Activated CD4-positive, alpha-beta T cell treated with anti-CD3 and anti-CD28 coated beads, Interleukin-2, amount 10 ng/mL, durations not matched to agents 7 days and 5 days (primary cell): ENCODE measurements at regions not wholly inside any gene's neighbourhood (a gene's known extent, or its start where the extent isn't known, plus 50 kb on each side); places are given as distances from the start of the nearest gene placed in this dataset.

ENCODE experiments used
- CTCF ChIA-PET: fragments of 350-600 bp; sonication (Branson Sonifier 250); formaldehyde crosslinking; loops from one replicate; lab custom pipeline; 2021; ENCODE audit warnings: antibody characterized with exemption; lab: Charles Lee
- POLR2A ChIA-PET: fragments of 350-600 bp; sonication (Branson Sonifier 250); formaldehyde crosslinking; loops from one replicate; lab custom pipeline; 2021; ENCODE audit warnings: antibody characterized with exemption; lab: Charles Lee
- DNase-seq: peaks from one replicate; pipeline ENCODE4 v3.0.0-alpha.2; 2020
- H3K27ac Mint-ChIP-seq: one replicate; pipeline ENCODE4 v1.8.0; 2021; ENCODE audit warnings: mild to moderate bottlenecking, moderate library complexity, mixed read lengths
- H3K27me3 Mint-ChIP-seq: one replicate; pipeline ENCODE4 v1.8.0; 2021; ENCODE audit warnings: mixed read lengths
- H3K36me3 Mint-ChIP-seq: one replicate; pipeline ENCODE4 v1.8.0; 2021; ENCODE audit warnings: low read depth, mixed read lengths
- H3K4me1 Mint-ChIP-seq: one replicate; pipeline ENCODE4 v1.8.0; 2021; ENCODE audit warnings: mixed read lengths
- H3K4me3 Mint-ChIP-seq: one replicate; pipeline ENCODE4 v1.8.0; 2021; ENCODE audit warnings: mild to moderate bottlenecking, moderate library complexity, mixed read lengths
- H3K9me3 Mint-ChIP-seq: one replicate; pipeline ENCODE4 v1.8.0; 2021; ENCODE audit warnings: mixed read lengths

DNA sequence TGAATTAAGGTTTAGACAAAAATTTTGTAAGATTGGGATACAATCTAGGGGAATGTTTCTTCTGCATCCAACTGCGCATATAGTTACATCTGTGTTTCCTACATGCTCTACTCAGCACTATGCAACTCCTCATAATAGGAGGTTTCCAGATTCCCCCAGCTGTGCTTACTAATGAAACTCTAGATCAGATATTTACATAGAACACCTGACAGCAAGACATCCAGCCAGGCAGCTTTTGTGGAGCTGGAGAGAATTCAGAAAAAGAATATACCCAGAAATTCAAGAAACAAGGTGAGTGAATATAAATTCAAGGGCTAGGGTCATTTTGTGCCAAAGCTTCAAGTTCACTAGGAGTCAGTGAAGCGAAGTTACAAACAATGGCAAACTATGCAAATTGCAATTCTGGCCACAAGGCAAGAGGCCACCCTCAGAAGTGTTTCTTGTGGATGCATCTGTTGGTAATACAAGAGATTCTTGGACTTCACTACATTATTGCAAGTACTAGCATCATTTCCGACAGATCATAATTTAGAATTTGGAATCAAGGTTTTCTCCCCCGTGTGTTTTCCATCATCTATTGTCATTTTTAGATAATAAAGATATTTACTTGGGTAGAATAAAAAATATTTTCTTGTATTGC is 341.2 kb upstream of the NAV3 start:
- CTCF ChIA-PET, result no interaction called here

DNA sequence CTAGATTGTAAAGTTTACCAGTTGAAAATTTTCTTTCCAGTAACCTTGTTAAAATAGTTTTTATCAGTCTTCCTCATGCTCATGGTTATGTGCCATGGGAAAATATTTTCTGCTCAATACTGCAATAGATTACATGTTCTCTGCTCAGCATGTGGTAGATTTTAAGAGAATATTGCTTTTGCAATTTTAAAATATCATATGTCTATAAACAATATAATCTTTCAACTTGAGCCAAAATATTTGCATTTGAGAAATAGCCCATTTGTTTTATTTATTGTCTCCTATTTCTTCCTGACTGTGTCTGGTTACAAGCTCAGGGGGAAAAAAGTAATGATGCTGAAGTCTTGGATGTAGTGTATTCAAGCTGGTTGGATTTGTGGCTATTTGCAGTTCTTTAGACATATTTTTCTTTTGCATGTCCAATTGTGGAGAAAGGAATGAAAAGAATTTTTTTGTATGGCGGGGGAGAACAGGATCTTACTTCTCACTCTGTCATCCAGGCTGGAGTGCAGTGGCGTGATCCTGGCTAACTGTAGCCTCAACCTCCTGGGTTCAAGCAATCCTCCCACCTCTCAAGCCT is 342.6 kb upstream of the NAV3 start:
- no peak for DNase-seq

More for the DNA sequence above, 341.2 kb upstream of the NAV3 start:
- H3K4me1 Mint-ChIP-seq, result no peaks in the 10 kb centered on the region
- no peak overlapping the region for H3K27ac Mint-ChIP-seq
- DNase-seq, result no peak
- no peaks in the 10 kb centered on the region for H3K27me3 Mint-ChIP-seq
- H3K4me3 Mint-ChIP-seq, result no peak overlapping the region
- no peaks in the 10 kb centered on the region for H3K9me3 Mint-ChIP-seq
- H3K36me3 Mint-ChIP-seq, result no peaks in the 10 kb centered on the region
- POLR2A ChIA-PET, result no interaction called here

DNA sequence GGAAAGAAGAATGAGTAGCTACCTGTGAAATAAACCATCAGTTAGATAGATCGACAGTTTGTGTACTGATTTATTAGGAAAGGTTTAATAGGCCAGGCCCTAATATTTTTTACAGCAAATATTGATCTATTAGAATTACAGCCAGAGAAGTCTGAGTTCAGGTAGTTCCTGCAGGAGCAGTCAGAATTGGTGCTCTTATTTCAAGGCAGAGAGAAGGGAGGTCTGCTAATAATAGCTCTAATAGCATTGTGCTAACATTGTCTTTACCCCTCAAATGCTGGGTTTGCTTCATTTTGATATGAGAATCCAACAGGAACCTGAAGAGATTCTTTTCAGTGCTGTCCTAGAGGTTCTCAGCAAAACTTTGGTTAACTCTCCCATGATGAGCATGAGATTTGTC is 343.8 kb upstream of the NAV3 start:
- CTCF ChIA-PET, result no interaction called here
- H3K4me3 Mint-ChIP-seq, result no peak overlapping the region
- H3K27me3 Mint-ChIP-seq, result no peaks in the 10 kb centered on the region
- no peaks in the 10 kb centered on the region for H3K4me1 Mint-ChIP-seq
- POLR2A ChIA-PET, result no interaction called here
- H3K9me3 Mint-ChIP-seq, result no peaks in the 10 kb centered on the region
- no peak for DNase-seq
- no peaks in the 10 kb centered on the region for H3K36me3 Mint-ChIP-seq
- H3K27ac Mint-ChIP-seq, result no peak overlapping the region

More for the DNA sequence above, 342.6 kb upstream of the NAV3 start:
- no peaks in the 10 kb centered on the region for H3K9me3 Mint-ChIP-seq
- no peak overlapping the region for H3K27ac Mint-ChIP-seq
- ChIA-PET POLR2A (no interaction called here), CTCF (no interaction called here)
- no peaks in the 10 kb centered on the region for H3K4me1 Mint-ChIP-seq
- no peak overlapping the region for H3K4me3 Mint-ChIP-seq
- H3K27me3 Mint-ChIP-seq, result no peaks in the 10 kb centered on the region
- H3K36me3 Mint-ChIP-seq, result no peaks in the 10 kb centered on the region

DNA sequence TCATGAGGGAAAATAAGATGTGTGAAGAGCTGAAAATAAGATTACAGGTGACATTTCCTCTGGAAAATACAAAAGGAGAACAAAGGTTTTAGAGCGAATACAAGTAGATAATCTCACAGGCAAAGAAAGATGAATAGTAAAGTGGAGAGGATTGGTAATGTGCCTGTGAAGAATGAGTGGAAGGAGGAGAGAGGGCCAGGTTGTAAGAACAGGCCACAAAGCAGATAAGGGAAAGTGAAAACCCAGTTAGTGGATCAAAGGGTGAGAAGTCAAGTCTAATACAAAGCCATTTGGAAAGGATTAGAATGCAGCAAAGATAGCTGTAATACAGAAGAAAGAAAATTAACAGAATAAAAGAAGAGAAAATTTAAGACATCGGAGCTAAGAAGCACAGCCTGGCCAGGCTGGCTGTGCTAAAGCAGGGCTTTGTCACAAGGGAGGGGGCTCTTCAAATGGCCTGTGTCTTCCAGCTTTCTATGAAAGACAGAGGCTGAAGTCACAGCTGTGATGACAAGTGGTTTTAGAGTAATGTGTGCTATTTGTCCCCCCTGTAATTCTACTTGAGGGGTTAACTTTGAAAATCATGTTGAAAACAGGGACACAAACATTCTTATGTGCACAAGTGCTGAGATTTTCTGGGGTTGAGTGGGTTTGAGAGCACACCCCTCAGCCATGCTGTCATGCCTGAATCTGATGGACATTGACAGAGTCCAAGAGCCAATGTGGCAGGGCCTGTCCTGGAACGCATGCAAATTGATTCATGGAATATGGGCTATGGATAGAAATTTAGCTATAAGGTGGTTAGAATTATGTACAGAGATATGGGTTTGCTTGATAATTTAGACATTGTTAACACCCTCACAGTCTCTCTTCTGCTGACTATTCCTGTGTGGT is 344.5 kb upstream of the NAV3 start:
- Mint-ChIP-seq H3K9me3 (no peaks in the 10 kb centered on the region), H3K36me3 (no peaks in the 10 kb centered on the region), H3K4me3 (no peak overlapping the region), H3K4me1 (no peaks in the 10 kb centered on the region), H3K27ac (no peak overlapping the region), H3K27me3 (no peaks in the 10 kb centered on the region)
- ChIA-PET POLR2A (no interaction called here), CTCF (no interaction called here)
- no peak for DNase-seq

DNA sequence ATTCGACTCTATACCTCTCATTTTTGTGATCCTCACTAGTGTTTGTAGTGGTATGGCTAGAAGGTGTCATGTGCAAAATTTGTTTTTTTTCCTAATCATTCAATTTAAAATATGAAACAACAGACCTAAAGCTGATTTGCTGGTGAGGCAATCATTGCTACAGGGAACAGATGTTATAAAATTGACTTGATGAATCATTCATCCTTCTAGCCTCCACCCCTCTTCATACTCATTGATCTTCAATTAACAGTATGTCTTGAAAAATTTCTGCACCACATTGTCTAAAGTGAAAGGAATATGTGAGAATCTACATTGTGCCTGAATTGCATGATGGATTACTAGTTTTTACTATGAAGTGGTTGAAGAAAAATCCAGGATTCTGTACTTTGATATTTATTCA is 349.0 kb upstream of the NAV3 start:
- Mint-ChIP-seq H3K27ac (no peak overlapping the region), H3K27me3 (no peaks in the 10 kb centered on the region), H3K9me3 (no peaks in the 10 kb centered on the region), H3K4me3 (no peak overlapping the region), H3K36me3 (no peaks in the 10 kb centered on the region), H3K4me1 (no peaks in the 10 kb centered on the region)
- DNase-seq, result no peak
- POLR2A ChIA-PET, result no interaction called here
- CTCF ChIA-PET, result no interaction called here

DNA sequence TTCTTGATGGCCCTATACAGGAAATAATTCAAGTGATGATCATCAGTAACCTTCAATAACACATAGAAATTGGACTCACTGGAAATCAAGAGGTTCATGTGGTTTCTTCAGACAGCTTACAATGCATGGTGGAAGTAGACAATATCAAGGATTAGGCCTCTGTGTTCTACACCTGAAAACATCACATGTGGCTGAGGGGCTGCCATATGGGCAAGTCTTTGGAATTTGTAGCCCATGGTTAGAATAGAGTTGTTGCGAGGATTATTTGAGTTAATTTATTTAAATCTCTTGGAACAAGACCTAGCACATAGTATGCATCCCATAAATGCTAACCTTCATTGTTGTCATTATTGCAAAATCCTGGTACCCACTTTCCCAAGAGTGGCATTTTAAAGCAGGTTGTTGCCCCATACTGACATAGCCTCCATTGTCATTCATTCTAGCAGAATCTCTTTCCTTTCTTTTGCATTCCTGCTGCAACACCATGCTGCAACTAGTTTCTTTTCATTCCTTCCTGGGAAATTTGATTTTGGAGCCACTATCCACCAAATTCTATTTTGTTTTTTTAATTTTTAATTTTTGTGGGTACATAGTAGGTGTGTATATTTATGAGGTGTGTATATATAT is 352.7 kb upstream of the NAV3 start:
- CTCF ChIA-PET, result no interaction called here
- H3K36me3 Mint-ChIP-seq, result no peaks in the 10 kb centered on the region
- no peaks in the 10 kb centered on the region for H3K27me3 Mint-ChIP-seq
- POLR2A ChIA-PET, result no interaction called here
- no peak overlapping the region for H3K4me3 Mint-ChIP-seq
- no peaks in the 10 kb centered on the region for H3K4me1 Mint-ChIP-seq
- no peak for DNase-seq
- H3K27ac Mint-ChIP-seq, result no peak overlapping the region
- H3K9me3 Mint-ChIP-seq, result no peaks in the 10 kb centered on the region

DNA sequence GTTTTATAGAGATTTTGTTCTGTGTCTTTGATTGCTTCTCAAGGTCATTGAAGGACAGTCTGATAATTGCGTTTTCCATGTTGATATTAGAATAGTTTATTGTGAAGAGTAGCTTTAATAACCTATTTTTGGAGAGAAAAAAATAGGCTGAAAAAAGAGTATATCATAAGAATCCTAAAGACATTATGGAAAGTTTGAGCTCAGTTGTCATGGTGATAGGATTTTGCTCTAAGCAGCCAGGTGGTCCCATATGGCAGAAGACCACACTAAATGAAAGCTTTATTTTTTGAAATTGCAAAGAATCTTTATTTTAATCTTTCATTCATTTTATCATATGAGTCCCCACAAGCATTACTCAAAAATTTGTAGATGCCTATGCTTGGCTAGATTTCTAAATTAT is 358.9 kb upstream of the NAV3 start:
- ChIA-PET POLR2A (no interaction called here), CTCF (interaction anchor here (1.2 kb wide), 1 partner anchor 32 kb away, joined by 3 read pairs; no protein-coding TSS in a partner anchor)
- no peak overlapping the region for H3K27ac Mint-ChIP-seq
- H3K4me3 Mint-ChIP-seq, result no peak overlapping the region
- H3K36me3 Mint-ChIP-seq, result no peaks in the 10 kb centered on the region
- H3K27me3 Mint-ChIP-seq, result no peaks in the 10 kb centered on the region
- H3K4me1 Mint-ChIP-seq, result no peaks in the 10 kb centered on the region
- no peak for DNase-seq
- peaks cover 3% of the 10 kb centered on the region for H3K9me3 Mint-ChIP-seq

DNA sequence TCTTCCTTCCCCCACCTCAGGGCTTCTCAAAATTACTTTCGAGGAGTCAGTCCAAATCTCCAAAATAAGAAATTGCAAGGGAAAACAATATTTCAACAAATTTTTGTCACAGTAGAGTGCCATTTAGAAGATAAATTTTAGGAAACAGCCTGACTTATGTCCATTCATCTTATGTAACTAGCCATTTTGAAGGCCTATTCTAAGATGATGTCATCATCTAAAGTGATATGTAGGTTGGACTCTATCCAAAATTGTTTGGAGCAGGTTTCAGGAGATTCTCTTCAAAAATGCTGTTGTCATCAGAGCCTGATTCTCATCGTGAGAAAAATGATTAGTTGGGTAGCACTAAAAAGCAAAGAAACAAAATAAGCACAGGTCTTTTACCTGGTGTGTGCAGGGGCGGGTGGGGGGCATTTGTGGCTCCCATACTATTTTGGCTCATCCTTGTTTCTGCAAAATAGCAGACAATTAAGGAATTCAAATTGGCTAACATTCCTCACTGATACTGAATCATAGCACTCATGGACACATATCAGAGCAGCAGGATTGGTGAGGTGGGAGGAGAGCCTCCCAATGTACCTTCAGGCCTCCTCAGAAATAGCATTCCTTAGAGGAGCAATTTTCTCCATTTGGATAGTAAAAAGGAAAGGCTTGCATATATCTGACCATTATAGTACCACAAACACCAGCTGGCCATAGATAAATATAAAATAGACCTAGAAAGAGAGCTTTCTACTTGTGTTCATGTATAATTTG is 360.9 kb upstream of the NAV3 start:
- no peaks in the 10 kb centered on the region for H3K4me1 Mint-ChIP-seq
- peaks cover 3% of the 10 kb centered on the region for H3K9me3 Mint-ChIP-seq
- POLR2A ChIA-PET, result no interaction called here
- no peak overlapping the region for H3K4me3 Mint-ChIP-seq
- H3K27me3 Mint-ChIP-seq, result no peaks in the 10 kb centered on the region
- CTCF ChIA-PET, result no interaction called here
- H3K27ac Mint-ChIP-seq, result no peak overlapping the region
- H3K36me3 Mint-ChIP-seq, result no peaks in the 10 kb centered on the region
- no peak for DNase-seq

DNA sequence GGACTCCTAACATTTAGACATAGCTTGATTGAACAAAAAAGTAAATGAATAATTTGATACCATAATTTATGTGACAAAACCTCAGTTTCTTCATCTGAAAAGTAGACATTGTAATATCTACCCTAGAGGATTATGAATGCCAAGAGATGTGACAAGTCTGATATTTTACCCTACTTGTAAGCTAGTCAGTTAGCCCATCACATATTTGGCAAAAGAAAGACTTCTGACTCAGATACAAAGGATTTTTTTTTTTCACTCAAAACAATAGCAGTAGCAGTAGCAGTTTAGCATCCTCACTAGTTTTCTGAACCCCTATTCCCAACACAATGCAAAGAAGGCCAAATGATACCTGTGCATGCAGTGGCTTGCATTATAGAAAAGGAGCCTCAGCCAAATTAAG is 377.3 kb upstream of the E2F7 start:
- peaks cover 4% of the 10 kb centered on the region for H3K9me3 Mint-ChIP-seq
- ChIA-PET CTCF (no interaction called here), POLR2A (no interaction called here)
- no peak for DNase-seq
- no peaks in the 10 kb centered on the region for H3K36me3 Mint-ChIP-seq
- no peaks in the 10 kb centered on the region for H3K4me1 Mint-ChIP-seq
- H3K4me3 Mint-ChIP-seq, result no peak overlapping the region
- H3K27ac Mint-ChIP-seq, result no peak overlapping the region
- no peaks in the 10 kb centered on the region for H3K27me3 Mint-ChIP-seq

DNA sequence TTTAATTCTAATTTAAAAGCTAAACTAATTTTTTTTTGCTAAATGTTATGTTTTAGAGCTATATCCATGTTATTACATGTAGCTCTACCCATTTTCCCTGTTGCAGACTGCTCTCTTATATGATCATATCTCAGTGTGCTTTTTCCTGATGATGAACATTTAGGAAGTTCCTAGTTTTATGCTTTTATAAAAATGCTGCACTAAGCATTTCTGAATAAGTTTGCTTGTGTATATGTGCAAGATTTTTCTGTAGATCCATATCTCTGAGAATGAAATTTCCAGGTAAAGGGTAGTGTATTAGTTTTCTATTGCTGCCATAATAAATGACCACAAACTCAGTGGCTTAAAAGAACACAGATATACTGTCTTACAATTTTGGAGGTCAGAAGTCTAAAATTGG is 374.4 kb upstream of the E2F7 start:
- no peaks in the 10 kb centered on the region for H3K4me1 Mint-ChIP-seq
- DNase-seq, result no peak
- POLR2A ChIA-PET, result no interaction called here
- CTCF ChIA-PET, result interaction anchor here (0.9 kb wide), 1 partner anchor 32 kb away, joined by 3 read pairs; no protein-coding TSS in a partner anchor
- no peaks in the 10 kb centered on the region for H3K9me3 Mint-ChIP-seq
- no peaks in the 10 kb centered on the region for H3K27me3 Mint-ChIP-seq
- H3K27ac Mint-ChIP-seq, result no peak overlapping the region
- H3K4me3 Mint-ChIP-seq, result no peak overlapping the region
- no peaks in the 10 kb centered on the region for H3K36me3 Mint-ChIP-seq

DNA sequence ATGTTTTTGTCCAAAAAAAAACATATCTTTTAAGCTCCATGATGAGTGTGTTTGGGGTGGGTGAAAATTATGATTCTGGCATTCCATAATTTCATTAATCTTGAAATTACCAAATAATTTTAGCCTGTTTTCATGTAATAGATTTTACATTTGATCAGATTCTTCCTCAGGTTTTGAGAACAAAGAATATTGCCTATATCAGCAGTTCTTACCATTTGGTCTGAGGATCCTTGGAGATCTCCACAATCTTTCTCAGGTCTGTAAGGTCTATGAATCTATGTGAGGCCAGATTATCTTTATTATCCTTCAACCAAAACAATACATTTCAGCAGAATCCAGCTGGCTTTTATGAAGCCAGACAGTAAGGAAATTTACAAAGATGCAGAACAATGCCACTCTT is 373.3 kb upstream of the E2F7 start:
- Mint-ChIP-seq H3K27ac (no peak overlapping the region), H3K9me3 (no peaks in the 10 kb centered on the region), H3K27me3 (no peaks in the 10 kb centered on the region), H3K4me3 (no peak overlapping the region), H3K4me1 (no peaks in the 10 kb centered on the region), H3K36me3 (no peaks in the 10 kb centered on the region)
- CTCF ChIA-PET, result no interaction called here
- POLR2A ChIA-PET, result no interaction called here
- DNase-seq, result no peak

DNA sequence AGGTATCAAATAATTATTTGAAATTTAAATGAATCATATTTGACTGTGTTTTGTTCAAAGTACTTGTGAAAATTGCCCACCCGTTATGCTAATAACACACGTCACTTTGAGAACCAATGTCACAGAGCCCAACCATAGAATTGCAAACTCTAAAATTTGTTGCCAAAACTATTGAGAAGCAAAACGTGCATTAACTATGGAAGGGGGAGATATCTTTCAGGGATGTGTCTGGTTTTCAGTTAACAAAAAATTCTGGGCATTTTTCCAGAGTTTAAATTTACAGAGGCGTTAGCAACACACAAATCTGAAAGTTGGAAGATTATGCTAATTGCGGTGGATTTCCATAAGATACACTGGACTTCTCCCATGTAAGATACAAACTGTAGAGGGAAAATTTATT is 371.8 kb upstream of the E2F7 start:
- H3K9me3 Mint-ChIP-seq, result no peaks in the 10 kb centered on the region
- ChIA-PET POLR2A (no interaction called here), CTCF (no interaction called here)
- H3K36me3 Mint-ChIP-seq, result no peaks in the 10 kb centered on the region
- DNase-seq, result no peak
- H3K27me3 Mint-ChIP-seq, result no peaks in the 10 kb centered on the region
- H3K4me3 Mint-ChIP-seq, result no peak overlapping the region
- H3K4me1 Mint-ChIP-seq, result no peaks in the 10 kb centered on the region
- no peak overlapping the region for H3K27ac Mint-ChIP-seq
